ENCODE measurements at regions not wholly inside any gene's neighbourhood (a gene's known extent, or its start where the extent isn't known, plus 50 kb on each side); places are given as distances from the start of the nearest gene placed in this dataset.

GRCh38 chrY:17184299-17184698 lies 695.7 kb downstream of the CDY2B start:
- POLR2A ChIA-PET: no interaction called here
- Mint-ChIP-seq H3K36me3 (no peaks in the 10 kb centered on the region), H3K4me1 (no peaks in the 10 kb centered on the region), H3K4me3 (no peak overlapping the region), H3K27me3 (no peaks in the 10 kb centered on the region), H3K27ac (no peak overlapping the region), H3K9me3 (no peaks in the 10 kb centered on the region)
- no peak for ATAC-seq (replicated peaks in 1 of 4)
- no peaks in the 10 kb centered on the region for H3K9me3 ChIP-seq
- no peak overlapping the region for H3K4me3 ChIP-seq (ENCODE audit: control insufficient read depth in 1 of 2, extremely low read depth in 1 of 2, low read length in 1 of 2)
- no peaks in the 10 kb centered on the region for H3K27me3 ChIP-seq (replicated peaks in 1 of 2; ENCODE audit: control insufficient read depth in 2 of 2, extremely low read depth in 1 of 2, insufficient read depth in 2 of 2, low read length in 1 of 2)
- no peak overlapping the region for H3K27ac ChIP-seq (ENCODE audit: low read length)
- H3K36me3 ChIP-seq (ENCODE audit: control insufficient read depth in 2 of 2, extremely low read depth in 1 of 2, insufficient read depth in 1 of 2, low read length in 1 of 2): no peaks in the 10 kb centered on the region
- CTCF ChIA-PET: no interaction called here
- no peaks in the 10 kb centered on the region for H3K4me1 ChIP-seq (ENCODE audit: control insufficient read depth in 1 of 2, extremely low read depth in 1 of 2, insufficient read depth in 2 of 2, low read length in 2 of 2)
- DNase-seq: no peak

DNA sequence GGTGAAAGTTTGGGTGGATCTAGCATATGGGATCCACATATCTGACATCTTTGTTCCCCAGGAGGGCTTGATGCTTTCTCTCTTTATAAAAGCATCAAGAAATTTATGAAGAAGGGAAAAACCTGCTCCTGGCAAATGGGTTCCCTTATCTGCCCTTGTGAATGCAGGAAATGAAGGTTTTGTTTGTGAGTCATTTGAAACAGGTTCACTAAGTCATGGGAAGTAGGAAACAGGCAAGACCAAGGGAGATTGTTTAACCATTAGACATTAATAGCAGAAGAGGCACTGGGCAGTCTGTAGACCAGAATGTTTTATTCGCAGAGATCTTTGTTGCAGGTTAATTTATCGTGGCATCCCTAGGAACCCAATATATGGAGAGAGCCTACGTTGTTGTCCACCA lies 713.1 kb downstream of the CDY2B start:
- ATAC-seq (replicated peaks in 1 of 4) (no peak), DNase-seq (no peak)
- H3K27ac Mint-ChIP-seq: no peak overlapping the region
- WGBS (ENCODE audit: insufficient coverage): 80% methylated on average over 1 of the region's 3 CpGs
- H3K4me3 Mint-ChIP-seq: no peak overlapping the region
- Histone ChIP-seq H3K4me1 (ENCODE audit: control insufficient read depth in 1 of 2, extremely low read depth in 1 of 2, insufficient read depth in 2 of 2, low read length in 2 of 2) (no peaks in the 10 kb centered on the region), H3K36me3 (ENCODE audit: control insufficient read depth in 2 of 2, extremely low read depth in 1 of 2, insufficient read depth in 1 of 2, low read length in 1 of 2) (no peaks in the 10 kb centered on the region), H3K9me3 (no peaks in the 10 kb centered on the region), H3K27me3 (replicated peaks in 1 of 2; ENCODE audit: control insufficient read depth in 2 of 2, extremely low read depth in 1 of 2, insufficient read depth in 2 of 2, low read length in 1 of 2) (no peaks in the 10 kb centered on the region), H3K27ac (ENCODE audit: low read length) (no peak overlapping the region), H3K4me3 (ENCODE audit: control insufficient read depth in 1 of 2, extremely low read depth in 1 of 2, low read length in 1 of 2) (no peak overlapping the region)
- H3K27me3 Mint-ChIP-seq: no peaks in the 10 kb centered on the region
- CTCF ChIA-PET: no interaction called here
- H3K9me3 Mint-ChIP-seq: peaks cover 0 to 12% (median 0%) of the 10 kb centered on the region in 3 donors
- POLR2A ChIA-PET: no interaction called here
- H3K4me1 Mint-ChIP-seq: no peaks in the 10 kb centered on the region
- H3K36me3 Mint-ChIP-seq: no peaks in the 10 kb centered on the region

- Mint-ChIP-seq H3K4me3 (no peak overlapping the region), H3K4me1 (no peaks in the 10 kb centered on the region), H3K27ac (no peak overlapping the region), H3K36me3 (no peaks in the 10 kb centered on the region), H3K27me3 (no peaks in the 10 kb centered on the region), H3K9me3 (peaks cover 0 to 14% (median 0%) of the 10 kb centered on the region in 3 donors)
- Histone ChIP-seq H3K9me3 (no peaks in the 10 kb centered on the region), H3K4me1 (ENCODE audit: control insufficient read depth in 1 of 2, extremely low read depth in 1 of 2, insufficient read depth in 2 of 2, low read length in 2 of 2) (no peaks in the 10 kb centered on the region), H3K36me3 (ENCODE audit: control insufficient read depth in 2 of 2, extremely low read depth in 1 of 2, insufficient read depth in 1 of 2, low read length in 1 of 2) (no peaks in the 10 kb centered on the region), H3K27ac (ENCODE audit: low read length) (no peak overlapping the region), H3K4me3 (ENCODE audit: control insufficient read depth in 1 of 2, extremely low read depth in 1 of 2, low read length in 1 of 2) (no peak overlapping the region), H3K27me3 (replicated peaks in 1 of 2; ENCODE audit: control insufficient read depth in 2 of 2, extremely low read depth in 1 of 2, insufficient read depth in 2 of 2, low read length in 1 of 2) (no peaks in the 10 kb centered on the region)
- ChIA-PET POLR2A (no interaction called here), CTCF (no interaction called here)
- WGBS (ENCODE audit: insufficient coverage): no CpG with 5 or more reads among the region's 2 CpGs
- DNase-seq (no peak), ATAC-seq (replicated peaks in 1 of 4) (no peak)
Measured at GRCh38 chrY:17122166-17122565, 757.9 kb downstream of the CDY2B start.

DNA sequence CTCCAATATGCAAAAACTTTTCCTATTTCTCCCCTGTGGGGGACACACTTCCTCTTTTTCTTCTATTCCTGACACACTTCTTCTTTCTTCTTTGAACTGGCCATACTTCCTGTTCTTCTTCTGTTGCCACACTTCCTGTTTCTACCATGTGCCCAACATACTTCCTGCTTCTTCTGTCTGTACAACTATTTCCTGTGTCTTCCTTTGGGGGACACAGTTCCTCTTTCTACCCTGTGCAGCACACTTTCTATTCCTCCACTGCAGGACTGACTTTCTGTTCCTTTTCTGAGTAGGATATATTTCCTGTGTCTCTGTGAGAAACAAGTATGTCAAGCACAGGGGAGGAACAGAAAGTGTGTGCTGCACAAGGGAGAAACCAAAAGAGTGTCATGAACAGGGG lies 794.7 kb downstream of the CDY2B start:
- Histone ChIP-seq H3K27me3 (replicated peaks in 1 of 2; ENCODE audit: control insufficient read depth in 2 of 2, extremely low read depth in 1 of 2, insufficient read depth in 2 of 2, low read length in 1 of 2) (no peaks in the 10 kb centered on the region), H3K4me3 (ENCODE audit: control insufficient read depth in 1 of 2, extremely low read depth in 1 of 2, low read length in 1 of 2) (no peak overlapping the region), H3K36me3 (ENCODE audit: control insufficient read depth in 2 of 2, extremely low read depth in 1 of 2, insufficient read depth in 1 of 2, low read length in 1 of 2) (no peaks in the 10 kb centered on the region), H3K4me1 (ENCODE audit: control insufficient read depth in 1 of 2, extremely low read depth in 1 of 2, insufficient read depth in 2 of 2, low read length in 2 of 2) (peaks cover 0 to 14% of the 10 kb centered on the region in 2 experiments), H3K9me3 (no peaks in the 10 kb centered on the region), H3K27ac (ENCODE audit: low read length) (peak overlapping the region; percentile 24)
- DNase-seq (peak in 1 of 35 experiments; percentile 5), ATAC-seq (replicated peaks in 1 of 4) (no peak)
- Mint-ChIP-seq H3K27me3 (no peaks in the 10 kb centered on the region), H3K36me3 (no peaks in the 10 kb centered on the region), H3K4me3 (no peak overlapping the region), H3K9me3 (no peaks in the 10 kb centered on the region), H3K27ac (no peak overlapping the region), H3K4me1 (no peaks in the 10 kb centered on the region)
- ChIA-PET CTCF (no interaction called here), POLR2A (no interaction called here)

DNA sequence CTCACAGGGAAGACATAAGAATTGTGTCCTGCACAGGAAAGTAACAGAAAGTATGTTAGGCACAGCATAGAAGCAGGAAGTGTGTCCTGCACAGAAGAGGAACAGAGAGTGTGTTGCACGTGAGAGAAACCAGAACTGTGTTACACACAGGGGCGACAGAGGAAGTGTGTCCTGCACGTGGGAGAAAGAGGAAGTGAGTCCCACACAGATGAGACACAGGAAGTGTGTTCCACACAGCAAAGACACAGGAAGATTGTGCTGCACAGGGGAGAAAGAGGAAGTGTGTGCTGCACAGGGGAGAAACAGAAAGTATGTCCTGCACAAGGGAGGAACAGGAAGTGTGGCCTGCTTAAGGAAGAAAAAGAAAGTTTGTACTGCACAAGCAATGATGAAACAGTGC lies 800.1 kb downstream of the CDY2B start:
- no peak for DNase-seq
- H3K27me3 Mint-ChIP-seq: no peaks in the 10 kb centered on the region
- H3K36me3 ChIP-seq (ENCODE audit: control insufficient read depth in 2 of 2, extremely low read depth in 1 of 2, insufficient read depth in 1 of 2, low read length in 1 of 2): no peaks in the 10 kb centered on the region
- no peaks in the 10 kb centered on the region for H3K27me3 ChIP-seq (replicated peaks in 1 of 2; ENCODE audit: control insufficient read depth in 2 of 2, extremely low read depth in 1 of 2, insufficient read depth in 2 of 2, low read length in 1 of 2)
- H3K4me3 Mint-ChIP-seq: peak overlapping the region in 1 of 3 donors; percentile 32
- CTCF ChIA-PET: no interaction called here
- peaks cover 18% of the 10 kb centered on the region for H3K36me3 Mint-ChIP-seq
- H3K4me3 ChIP-seq (ENCODE audit: control insufficient read depth in 1 of 2, extremely low read depth in 1 of 2, low read length in 1 of 2): no peak overlapping the region
- peaks cover 0 to 40% (median 0%) of the 10 kb centered on the region in 3 donors for H3K9me3 Mint-ChIP-seq
- no peak overlapping the region for H3K27ac ChIP-seq (ENCODE audit: low read length)
- ATAC-seq (replicated peaks in 1 of 4): no peak
- 40% methylated on average over 1 of the region's 3 CpGs for WGBS (ENCODE audit: insufficient coverage)
- no peaks in the 10 kb centered on the region for H3K9me3 ChIP-seq
- peak overlapping the region in 1 of 2 donors; percentile 82 for H3K27ac Mint-ChIP-seq
- peaks cover 0 to 41% (median 0%) of the 10 kb centered on the region in 3 donors for H3K4me1 Mint-ChIP-seq
- peaks cover 0 to 14% of the 10 kb centered on the region in 2 experiments for H3K4me1 ChIP-seq (ENCODE audit: control insufficient read depth in 1 of 2, extremely low read depth in 1 of 2, insufficient read depth in 2 of 2, low read length in 2 of 2)
- POLR2A ChIA-PET: no interaction called here

- DNase-seq (no peak), ATAC-seq (replicated peaks in 1 of 4) (no peak)
- no peaks in the 10 kb centered on the region for H3K27me3 Mint-ChIP-seq
- peaks cover 5% of the 10 kb centered on the region for H3K36me3 Mint-ChIP-seq
- no peak overlapping the region for H3K27ac Mint-ChIP-seq
- Histone ChIP-seq H3K27me3 (replicated peaks in 1 of 2; ENCODE audit: control insufficient read depth in 2 of 2, extremely low read depth in 1 of 2, insufficient read depth in 2 of 2, low read length in 1 of 2) (no peaks in the 10 kb centered on the region), H3K4me1 (ENCODE audit: control insufficient read depth in 1 of 2, extremely low read depth in 1 of 2, insufficient read depth in 2 of 2, low read length in 2 of 2) (no peaks in the 10 kb centered on the region), H3K27ac (ENCODE audit: low read length) (no peak overlapping the region), H3K9me3 (no peaks in the 10 kb centered on the region), H3K36me3 (ENCODE audit: control insufficient read depth in 2 of 2, extremely low read depth in 1 of 2, insufficient read depth in 1 of 2, low read length in 1 of 2) (no peaks in the 10 kb centered on the region), H3K4me3 (ENCODE audit: control insufficient read depth in 1 of 2, extremely low read depth in 1 of 2, low read length in 1 of 2) (no peak overlapping the region)
- CTCF ChIA-PET: no interaction called here
- POLR2A ChIA-PET: no interaction called here
- peaks cover 0 to 15% (median 0%) of the 10 kb centered on the region in 3 donors for H3K4me1 Mint-ChIP-seq
- H3K9me3 Mint-ChIP-seq: peaks cover 0 to 15% (median 0%) of the 10 kb centered on the region in 3 donors
- WGBS (ENCODE audit: insufficient coverage): no CpG with 5 or more reads among the region's 2 CpGs
- H3K4me3 Mint-ChIP-seq: no peak overlapping the region
Measured at GRCh38 chrY:17067307-17067706, 812.7 kb downstream of the CDY2B start.

DNA sequence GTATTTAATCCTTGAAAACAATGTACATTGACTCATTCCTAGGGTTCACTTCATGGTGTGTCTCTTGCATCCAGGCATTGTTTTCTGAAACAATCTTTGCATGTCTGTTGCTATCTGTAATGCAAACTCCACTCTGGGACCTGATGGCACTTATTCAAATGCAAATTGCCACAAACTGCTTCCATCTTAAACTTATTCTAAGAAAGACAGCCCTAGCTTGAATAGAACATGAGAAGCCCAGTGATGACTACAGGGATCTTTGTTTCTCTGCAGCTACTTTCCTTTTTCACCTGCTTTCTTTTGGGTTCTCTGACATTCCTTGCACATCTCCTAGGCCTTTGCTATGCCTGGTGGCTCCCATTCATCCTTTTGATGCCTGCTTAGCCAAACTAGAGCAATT lies 827.0 kb downstream of the CDY2B start:
- POLR2A ChIA-PET: no interaction called here

More for the DNA sequence above, 827.0 kb downstream of the CDY2B start:
- H3K27ac ChIP-seq (ENCODE audit: low read length): no peak overlapping the region
- Mint-ChIP-seq H3K27ac (no peak overlapping the region), H3K4me1 (no peaks in the 10 kb centered on the region), H3K4me3 (no peak overlapping the region), H3K27me3 (no peaks in the 10 kb centered on the region), H3K9me3 (peaks cover 0 to 14% (median 0%) of the 10 kb centered on the region in 3 donors), H3K36me3 (no peaks in the 10 kb centered on the region)
- ATAC-seq (replicated peaks in 1 of 4): no peak
- H3K4me3 ChIP-seq (ENCODE audit: control insufficient read depth in 1 of 2, extremely low read depth in 1 of 2, low read length in 1 of 2): no peak overlapping the region
- no peaks in the 10 kb centered on the region for H3K36me3 ChIP-seq (ENCODE audit: control insufficient read depth in 2 of 2, extremely low read depth in 1 of 2, insufficient read depth in 1 of 2, low read length in 1 of 2)
- no peaks in the 10 kb centered on the region for H3K4me1 ChIP-seq (ENCODE audit: control insufficient read depth in 1 of 2, extremely low read depth in 1 of 2, insufficient read depth in 2 of 2, low read length in 2 of 2)
- H3K9me3 ChIP-seq: no peaks in the 10 kb centered on the region
- no peaks in the 10 kb centered on the region for H3K27me3 ChIP-seq (replicated peaks in 1 of 2; ENCODE audit: control insufficient read depth in 2 of 2, extremely low read depth in 1 of 2, insufficient read depth in 2 of 2, low read length in 1 of 2)
- no peak for DNase-seq
- CTCF ChIA-PET: no interaction called here
